Stimulated activated CD4-positive, alpha-beta T cell treated with anti-CD3 and anti-CD28 coated beads, TNF-alpha, amount 100 ng/mL, for 48 hours (primary cell): ENCODE measurements at regions not wholly inside any gene's neighbourhood (a gene's known extent, or its start where the extent isn't known, plus 50 kb on each side); places are given as distances from the start of the nearest gene placed in this dataset.
"Not testable (repeated sequence)": the region's sequence is repeated elsewhere in the genome, so short reads cannot be mapped to it uniquely, and the experiment has no call there.

ENCODE experiments used
- DNase-seq, 3 donors: peaks; one replicate each; pipeline ENCODE4 v3.0.0-alpha.2; 2020; ENCODE audit warnings: low read depth in 3 of 3

- DNase-seq = no peak
Measured at GRCh38 chr1:82778612-82779011, 977.9 kb downstream of the ADGRL2 start.

- no peak for DNase-seq
Measured at GRCh38 chr1:82777240-82777639, 976.5 kb downstream of the ADGRL2 start.

GRCh38 chr1:82776730-82777129 lies 976.0 kb downstream of the ADGRL2 start:
- not testable (repeated sequence) for DNase-seq

GRCh38 chr1:82775406-82776000 lies 974.8 kb downstream of the ADGRL2 start:
- DNase-seq = peak; percentile 12 to 46 (median 36)

DNA sequence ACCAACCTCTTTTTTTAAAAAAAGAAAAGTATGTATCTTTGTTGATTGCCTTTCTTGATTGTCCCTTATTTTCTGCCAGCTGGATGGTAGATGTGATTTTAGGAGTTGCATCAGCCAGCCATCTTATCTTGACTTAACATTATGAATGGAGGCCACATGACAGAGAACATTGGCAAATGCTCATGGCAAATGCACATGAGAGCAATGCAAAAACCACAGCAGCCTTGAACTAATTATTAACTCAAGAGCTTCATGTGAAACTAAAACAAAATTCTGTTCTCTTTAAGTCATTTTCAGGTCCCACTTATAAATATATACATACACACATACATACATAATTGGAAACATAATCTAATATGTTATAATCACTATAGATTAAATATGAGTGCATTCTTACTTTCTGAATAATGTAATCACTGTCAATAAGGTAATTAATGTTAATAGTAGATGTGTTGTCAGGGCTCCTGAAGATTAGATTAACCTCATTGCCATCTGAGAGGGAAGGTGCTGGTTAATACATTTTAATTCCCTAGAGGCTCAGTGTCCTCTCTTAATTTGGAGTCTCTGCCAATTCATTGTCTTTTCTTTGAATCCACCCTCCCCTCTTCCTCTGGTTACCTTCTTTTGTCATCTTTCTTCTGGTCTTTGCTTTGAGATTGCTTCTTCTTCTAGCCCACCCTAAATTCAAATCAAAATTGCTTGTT lies 962.2 kb downstream of the ADGRL2 start:
- no peak for DNase-seq

DNA sequence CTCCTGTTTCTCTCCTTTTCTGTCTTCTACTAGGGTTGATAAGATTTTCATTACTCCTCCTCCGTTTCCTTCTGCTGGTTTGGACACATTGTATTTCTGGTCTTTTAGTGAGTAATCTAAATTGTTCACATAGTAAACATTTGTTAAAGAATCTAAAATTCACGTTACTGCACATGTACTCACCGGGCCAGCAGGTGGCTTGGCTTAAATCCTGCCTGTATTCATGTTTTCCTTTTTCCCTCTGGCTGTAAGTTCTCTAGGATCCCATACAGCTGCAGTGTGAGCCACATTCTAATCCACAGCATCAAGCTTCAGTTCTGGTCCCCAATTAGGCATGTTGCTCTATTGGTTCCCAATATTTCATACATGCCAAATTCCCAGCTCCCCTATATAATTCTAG lies 958.3 kb downstream of the ADGRL2 start:
- no peak for DNase-seq

DNA sequence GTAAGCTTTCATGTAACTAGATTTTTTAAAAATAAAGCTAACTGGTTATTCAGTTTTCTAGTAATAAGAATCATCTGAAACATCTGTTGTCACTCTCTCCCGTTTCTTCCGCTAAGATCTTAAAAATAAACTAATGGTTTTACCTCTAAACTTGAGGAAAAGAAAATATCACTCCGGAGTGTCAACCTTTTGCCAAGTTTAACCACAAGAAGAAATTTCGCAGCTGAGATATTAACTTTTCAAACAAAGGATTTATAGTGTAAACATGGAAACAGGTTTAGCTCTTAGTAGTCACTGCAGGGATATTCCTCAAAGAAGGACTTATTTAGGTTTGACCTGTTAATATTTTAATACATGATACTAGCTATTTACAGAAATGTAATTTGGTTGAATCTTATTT lies 954.9 kb downstream of the ADGRL2 start:
- no peak for DNase-seq

GRCh38 chr1:82755191-82755590 lies 954.5 kb downstream of the ADGRL2 start:
- DNase-seq = no peak

GRCh38 chr1:82752046-82752445 lies 951.3 kb downstream of the ADGRL2 start:
- DNase-seq = no peak

DNA sequence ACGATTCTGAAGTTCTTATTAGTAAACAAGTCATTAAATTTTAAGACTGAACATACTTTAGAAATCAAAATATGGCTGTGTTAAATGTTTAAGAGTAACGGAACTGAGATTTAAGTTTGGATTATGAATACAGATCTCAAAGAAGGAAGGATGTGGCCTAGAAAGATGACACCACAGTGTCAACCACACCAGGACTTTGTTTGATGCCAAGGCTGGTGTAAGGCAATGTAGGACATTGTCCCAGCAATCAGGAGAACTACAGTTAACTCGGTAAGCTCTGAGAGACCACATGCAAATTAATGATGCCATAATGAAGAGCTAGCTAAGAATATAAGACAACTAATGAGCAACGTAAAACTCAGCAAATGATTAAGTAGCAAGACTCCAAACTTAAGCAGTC lies 932.9 kb downstream of the ADGRL2 start:
- DNase-seq = no peak

GRCh38 chr1:82731216-82731615 lies 930.5 kb downstream of the ADGRL2 start:
- DNase-seq = no peak

GRCh38 chr1:82728206-82728605 lies 927.5 kb downstream of the ADGRL2 start:
- DNase-seq = no peak

DNA sequence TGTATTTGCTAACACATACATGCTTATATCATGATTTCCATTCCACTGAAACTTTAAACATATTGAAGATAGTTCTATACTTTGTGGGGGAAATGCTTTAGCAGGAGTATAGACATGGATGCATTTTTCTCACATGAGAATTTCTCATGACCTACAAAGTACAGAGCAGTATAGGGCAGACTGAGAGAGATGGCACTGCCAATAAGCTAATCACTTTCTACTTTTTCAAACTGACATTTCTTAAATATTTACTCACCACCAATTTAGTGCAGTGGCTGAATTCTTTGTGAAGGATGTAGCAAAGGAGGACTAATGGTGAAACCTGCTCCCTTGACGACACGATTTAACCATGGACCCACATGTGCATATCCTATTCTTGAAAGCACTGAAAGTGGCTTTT lies 923.5 kb downstream of the ADGRL2 start:
- no peak for DNase-seq

DNA sequence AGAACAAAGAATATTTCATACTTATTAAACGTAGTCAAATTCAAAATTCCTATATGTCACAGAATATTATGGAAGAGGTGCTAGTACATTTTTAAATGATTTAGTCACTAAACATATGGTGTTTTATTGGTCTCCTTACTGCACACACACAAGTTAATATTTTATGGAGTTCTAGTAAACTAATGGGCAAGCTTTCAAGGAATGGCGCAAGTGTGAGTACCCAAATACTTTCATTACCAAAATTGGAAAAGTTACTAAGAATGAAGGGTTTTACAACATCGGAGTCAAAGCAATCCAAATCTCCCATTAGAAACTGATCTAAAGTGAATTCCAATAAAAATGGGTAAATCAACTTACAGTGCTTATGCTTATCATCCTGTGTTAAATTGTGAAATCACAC lies 921.9 kb downstream of the ADGRL2 start:
- no peak for DNase-seq

- DNase-seq = no peak
Measured at GRCh38 chr1:82721702-82722101, 921.0 kb downstream of the ADGRL2 start.

DNA sequence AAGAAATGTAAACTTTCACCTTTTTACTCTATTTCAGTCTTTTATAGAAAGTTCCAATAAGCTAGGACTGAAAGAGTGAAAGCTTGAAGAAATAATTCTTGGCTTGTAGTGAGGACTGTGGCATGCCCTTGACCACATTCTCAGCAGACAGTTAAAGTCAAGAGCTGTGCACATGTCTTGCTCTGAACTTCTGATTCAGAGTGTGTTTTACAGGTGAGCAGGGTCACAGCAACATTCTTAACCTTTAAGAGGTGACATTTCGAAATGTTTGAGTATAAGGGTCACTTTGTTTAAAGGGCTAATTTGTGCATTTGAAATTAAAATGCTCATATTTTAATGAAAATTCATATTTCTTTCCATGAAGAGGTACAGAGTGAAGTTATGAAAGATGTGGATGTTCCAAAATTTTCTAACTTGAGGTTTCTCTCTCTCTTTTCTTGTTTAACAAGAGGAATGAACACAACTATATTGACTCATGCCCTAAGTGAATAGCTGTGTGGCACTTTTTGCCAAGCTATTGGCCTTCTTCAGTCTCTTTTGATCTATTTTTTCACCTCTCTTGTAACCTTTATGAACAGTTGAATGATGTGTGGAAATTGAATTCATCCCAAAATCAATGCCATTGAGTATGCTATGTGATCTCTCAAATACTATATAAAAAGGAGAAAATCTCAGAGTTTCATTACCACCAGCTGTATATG lies 918.1 kb downstream of the ADGRL2 start:
- no peak for DNase-seq

GRCh38 chr1:82710091-82710490 lies 909.4 kb downstream of the ADGRL2 start:
- no peak for DNase-seq

DNA sequence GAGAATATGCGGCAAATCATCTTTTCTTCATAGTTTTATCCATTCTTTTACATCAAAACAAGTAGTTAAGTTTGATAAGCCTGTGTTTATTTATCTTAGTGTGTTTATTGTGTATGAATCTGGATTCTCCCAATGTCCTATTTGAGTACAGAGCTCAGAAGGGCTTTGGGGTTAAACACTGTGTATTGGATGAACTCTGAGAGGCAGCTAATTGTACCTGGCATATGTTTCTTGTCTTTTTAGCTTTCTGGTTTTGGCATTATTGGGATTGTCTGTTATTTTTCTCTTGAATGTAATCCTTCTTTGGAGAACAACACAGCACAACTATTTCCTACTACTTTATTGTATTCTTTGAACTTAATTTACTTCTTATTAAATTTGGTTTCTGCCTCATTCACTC lies 906.9 kb downstream of the ADGRL2 start:
- no peak for DNase-seq

DNA sequence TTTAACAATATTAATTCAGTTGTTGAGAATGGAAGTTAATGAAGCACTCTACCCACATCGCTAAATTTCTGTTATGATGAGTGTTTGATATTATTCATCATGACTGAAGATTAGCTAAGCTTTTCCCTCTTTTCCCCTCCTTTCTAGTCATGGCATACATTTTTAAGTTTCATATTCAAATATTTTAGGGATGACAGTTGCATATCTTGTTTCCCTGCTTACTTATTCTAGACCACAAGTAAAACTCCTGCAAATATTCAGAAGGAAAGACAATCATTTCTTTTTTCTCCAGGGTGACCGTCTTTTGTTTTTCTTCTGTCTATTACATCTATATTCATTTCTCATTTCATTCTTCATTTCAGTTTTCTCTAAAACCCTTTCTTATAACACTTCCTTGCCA lies 906.0 kb downstream of the ADGRL2 start:
- DNase-seq = no peak

DNA sequence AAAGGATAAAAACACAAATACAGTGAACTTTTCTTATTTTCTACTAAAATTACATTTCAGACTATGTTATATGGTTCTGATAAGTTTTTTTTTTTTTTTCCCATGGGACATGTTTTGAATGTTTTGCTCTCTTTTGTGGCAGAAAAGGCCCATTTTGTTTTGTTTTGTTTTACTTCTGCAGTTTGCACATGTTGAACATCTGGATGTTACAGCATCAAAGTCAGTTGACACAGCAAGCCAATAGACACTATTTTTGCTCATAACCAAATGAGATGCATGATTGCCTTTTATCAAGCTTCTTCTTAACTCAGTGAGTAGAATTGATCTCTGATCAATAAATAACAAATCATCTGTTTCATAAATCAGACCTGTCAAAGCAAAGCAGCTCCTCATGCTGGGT lies 904.2 kb downstream of the ADGRL2 start:
- DNase-seq = no peak

DNA sequence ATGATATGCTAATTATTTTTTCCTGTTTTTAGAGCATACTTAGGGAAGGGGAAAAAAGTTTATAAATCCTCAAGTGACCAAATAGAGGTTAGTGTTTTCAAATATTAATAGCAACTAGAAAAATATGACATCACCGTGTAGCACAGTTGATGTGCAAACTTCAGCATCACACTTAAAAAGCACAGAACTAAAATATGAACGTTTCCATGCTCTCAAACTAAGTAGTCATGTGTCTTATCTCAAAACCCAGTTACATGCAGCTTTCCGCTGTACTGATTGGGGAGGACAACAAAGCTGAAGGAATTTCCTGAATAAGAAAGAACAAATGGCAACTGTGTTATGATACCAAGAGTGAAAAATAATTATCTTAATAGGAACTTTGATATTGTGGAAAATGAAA lies 903.7 kb downstream of the ADGRL2 start:
- DNase-seq = no peak

DNA sequence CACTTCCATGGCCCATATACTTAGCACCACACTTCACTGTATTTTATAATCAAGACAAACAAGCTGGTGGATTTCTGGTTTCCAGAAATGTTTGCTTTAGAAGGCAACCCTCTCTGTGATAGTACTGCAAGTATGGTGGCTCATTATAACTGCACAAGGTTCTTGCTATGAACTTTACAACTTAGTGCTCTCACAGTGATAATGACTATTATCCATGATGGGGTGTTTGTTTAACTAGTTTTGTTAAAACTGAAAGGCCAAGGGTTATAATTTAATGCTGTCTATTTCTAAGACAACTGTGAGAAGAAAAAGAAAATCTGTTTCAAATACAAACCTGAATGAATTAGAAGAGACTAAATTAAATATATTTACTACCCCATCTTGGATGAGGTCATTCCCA lies 903.2 kb downstream of the ADGRL2 start:
- no peak for DNase-seq

- no peak for DNase-seq
Measured at GRCh38 chr1:82700476-82700875, 899.7 kb downstream of the ADGRL2 start.
